Osteocyte (in vitro differentiated cells): ENCODE measurements at regions not wholly inside any gene's neighbourhood (a gene's known extent, or its start where the extent isn't known, plus 50 kb on each side); places are given as distances from the start of the nearest gene placed in this dataset.
A peak's percentile ranks its signal among the peaks of the same experiment; 100 is the strongest.

Experiments used
- DNase-seq: peaks from one replicate; pipeline ENCODE4 v3.0.0; 2021; ENCODE audit warnings: mixed read lengths; ENCODE audit not compliant: unreplicated experiment; ENCODE audit errors: extremely low spot score
- H3K27ac Mint-ChIP-seq: one replicate; pipeline ENCODE4 v1.8.0; 2021; ENCODE audit warnings: mild to moderate bottlenecking, mixed read lengths; ENCODE audit not compliant: unreplicated experiment
- H3K27me3 Mint-ChIP-seq: one replicate; pipeline ENCODE4 v1.8.0; 2021; ENCODE audit warnings: mixed read lengths; ENCODE audit not compliant: unreplicated experiment
- H3K36me3 Mint-ChIP-seq: one replicate; pipeline ENCODE4 v1.8.0; 2021; ENCODE audit warnings: mixed read lengths; ENCODE audit not compliant: unreplicated experiment
- H3K4me1 Mint-ChIP-seq: one replicate; pipeline ENCODE4 v1.8.0; 2021; ENCODE audit warnings: mixed read lengths; ENCODE audit not compliant: unreplicated experiment
- H3K4me3 Mint-ChIP-seq: one replicate; pipeline ENCODE4 v1.8.0; 2021; ENCODE audit warnings: mild to moderate bottlenecking, moderate library complexity, mixed read lengths; ENCODE audit not compliant: unreplicated experiment
- H3K9me3 Mint-ChIP-seq: one replicate; pipeline ENCODE4 v1.8.0; 2021; ENCODE audit warnings: mixed read lengths; ENCODE audit not compliant: unreplicated experiment
- TF ChIP-seq, protein P1 (sequence below): fragments of 200-600 bp; sonication (generic); IDR thresholded peaks from 2 replicates; pipeline ENCODE4 v1.5.0; 2021; ENCODE audit warnings: antibody characterized with exemption, mild to moderate bottlenecking, moderate library complexity

DNA sequence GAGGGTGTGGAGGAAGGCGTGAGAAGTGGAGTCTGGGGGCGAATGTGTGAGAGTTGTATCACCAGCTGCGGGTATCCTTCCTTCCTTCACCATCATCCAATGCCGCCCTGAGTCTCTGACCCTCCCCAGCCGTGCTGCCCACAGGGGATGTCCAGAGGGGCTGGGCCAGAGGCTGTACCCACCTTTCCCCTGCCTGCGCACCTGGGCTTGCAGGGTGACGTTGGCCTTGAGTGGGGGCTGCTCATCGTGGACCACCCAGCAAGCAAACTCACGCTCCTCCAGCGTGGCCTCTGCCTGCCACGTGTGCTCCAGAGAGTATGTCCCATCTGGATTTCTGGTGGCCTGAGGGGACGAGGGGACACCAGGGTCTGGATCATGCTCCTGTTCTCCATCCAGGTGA is 116.9 kb upstream of the SIRPA start:
- peaks cover 5% of the 10 kb centered on the region for H3K27me3 Mint-ChIP-seq
- no peak overlapping the region for H3K27ac Mint-ChIP-seq
- TF ChIP-seq, protein P1, sequence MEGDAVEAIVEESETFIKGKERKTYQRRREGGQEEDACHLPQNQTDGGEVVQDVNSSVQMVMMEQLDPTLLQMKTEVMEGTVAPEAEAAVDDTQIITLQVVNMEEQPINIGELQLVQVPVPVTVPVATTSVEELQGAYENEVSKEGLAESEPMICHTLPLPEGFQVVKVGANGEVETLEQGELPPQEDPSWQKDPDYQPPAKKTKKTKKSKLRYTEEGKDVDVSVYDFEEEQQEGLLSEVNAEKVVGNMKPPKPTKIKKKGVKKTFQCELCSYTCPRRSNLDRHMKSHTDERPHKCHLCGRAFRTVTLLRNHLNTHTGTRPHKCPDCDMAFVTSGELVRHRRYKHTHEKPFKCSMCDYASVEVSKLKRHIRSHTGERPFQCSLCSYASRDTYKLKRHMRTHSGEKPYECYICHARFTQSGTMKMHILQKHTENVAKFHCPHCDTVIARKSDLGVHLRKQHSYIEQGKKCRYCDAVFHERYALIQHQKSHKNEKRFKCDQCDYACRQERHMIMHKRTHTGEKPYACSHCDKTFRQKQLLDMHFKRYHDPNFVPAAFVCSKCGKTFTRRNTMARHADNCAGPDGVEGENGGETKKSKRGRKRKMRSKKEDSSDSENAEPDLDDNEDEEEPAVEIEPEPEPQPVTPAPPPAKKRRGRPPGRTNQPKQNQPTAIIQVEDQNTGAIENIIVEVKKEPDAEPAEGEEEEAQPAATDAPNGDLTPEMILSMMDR, result no peak
- H3K9me3 Mint-ChIP-seq, result no peaks in the 10 kb centered on the region
- H3K4me1 Mint-ChIP-seq, result peaks cover 16% of the 10 kb centered on the region
- H3K36me3 Mint-ChIP-seq, result no peaks in the 10 kb centered on the region
- no peak for DNase-seq
- H3K4me3 Mint-ChIP-seq, result no peak overlapping the region

DNA sequence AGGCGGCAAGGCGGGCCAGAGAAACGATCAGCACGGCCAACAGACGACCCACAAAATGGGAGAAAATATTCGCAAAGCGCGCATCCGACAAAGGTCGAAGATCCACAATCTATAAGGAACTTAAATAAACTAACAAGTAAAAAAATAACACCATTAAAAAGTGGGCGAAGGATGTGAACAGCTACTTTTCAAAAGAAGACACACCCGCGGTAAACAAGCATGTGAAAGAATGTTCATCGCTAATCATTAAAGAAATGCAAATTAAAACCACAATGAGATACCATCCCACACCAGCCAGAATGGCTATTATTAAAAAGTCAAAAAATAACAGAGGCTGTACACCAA is 117.8 kb upstream of the SIRPA start:
- TF ChIP-seq, protein P1, result no peak
- H3K4me1 Mint-ChIP-seq, result peaks cover 16% of the 10 kb centered on the region
- H3K4me3 Mint-ChIP-seq, result peak overlapping the region; percentile 91
- H3K36me3 Mint-ChIP-seq, result no peaks in the 10 kb centered on the region
- no peak for DNase-seq
- no peaks in the 10 kb centered on the region for H3K27me3 Mint-ChIP-seq
- H3K9me3 Mint-ChIP-seq, result no peaks in the 10 kb centered on the region
- H3K27ac Mint-ChIP-seq, result peak overlapping the region; percentile 86

DNA sequence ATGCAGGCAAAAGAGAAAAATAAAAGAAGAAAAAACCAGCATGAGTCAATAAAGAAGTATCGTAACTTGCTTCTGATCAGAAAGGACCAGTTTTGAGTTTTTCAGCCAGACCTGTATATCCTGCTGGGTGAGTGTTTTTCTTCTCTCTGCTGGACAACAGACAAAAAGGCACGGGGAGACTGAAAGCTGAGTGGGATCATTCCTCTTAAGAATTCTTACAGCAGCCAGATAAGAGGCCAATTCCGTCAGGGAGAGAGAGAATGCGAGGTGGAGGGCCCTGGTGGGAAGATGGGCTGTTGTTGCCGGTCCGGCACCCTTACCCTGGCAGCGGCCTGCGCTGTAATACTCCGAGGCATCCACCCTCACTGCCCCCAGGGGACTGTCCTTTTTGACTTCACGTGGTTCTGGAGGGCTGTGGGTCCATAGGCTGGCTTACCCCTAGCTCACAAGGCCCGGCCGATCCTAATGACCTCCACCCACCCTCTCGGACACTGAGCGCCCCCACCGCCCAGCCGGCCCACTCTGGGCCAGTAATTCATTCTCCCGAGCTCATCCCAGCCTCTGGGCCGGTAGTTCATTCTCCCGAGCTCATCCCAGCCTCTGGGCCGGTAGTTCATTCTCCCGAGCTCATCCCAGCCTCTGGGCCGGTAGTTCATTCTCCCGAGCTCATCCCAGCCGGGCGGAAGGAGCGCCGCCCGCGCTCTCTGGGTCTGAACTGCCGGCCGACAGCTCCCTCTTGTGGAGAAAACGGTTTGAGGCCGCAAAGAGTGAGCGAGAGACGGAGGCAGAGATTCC is 118.3 kb upstream of the SIRPA start:
- H3K9me3 Mint-ChIP-seq, result no peaks in the 10 kb centered on the region
- DNase-seq, result peak; percentile 96
- TF ChIP-seq, protein P1, result peak; percentile 87
- H3K36me3 Mint-ChIP-seq, result no peaks in the 10 kb centered on the region
- H3K4me1 Mint-ChIP-seq, result peaks cover 16% of the 10 kb centered on the region
- H3K4me3 Mint-ChIP-seq, result peak overlapping the region; percentile 91
- H3K27me3 Mint-ChIP-seq, result no peaks in the 10 kb centered on the region
- peak overlapping the region; percentile 86 for H3K27ac Mint-ChIP-seq

DNA sequence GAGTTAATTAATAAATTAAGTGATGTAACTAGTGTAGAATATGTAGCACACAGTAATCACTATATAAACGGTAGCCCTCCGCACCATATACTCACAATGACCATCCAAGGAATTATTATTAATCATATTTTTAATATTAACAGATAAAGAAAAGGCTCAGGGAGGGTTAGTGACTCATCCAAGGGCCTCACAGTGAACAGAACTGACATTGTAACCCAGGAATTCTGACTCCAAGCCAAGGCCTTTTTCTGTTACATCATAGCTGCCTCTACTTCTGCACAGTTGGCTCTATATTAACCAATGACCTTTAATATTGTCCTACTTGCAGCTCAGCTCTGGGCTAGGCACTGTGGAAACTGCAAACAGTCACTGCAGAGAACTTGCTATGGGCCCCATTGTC is 117.5 kb upstream of the SIRPG start:
- H3K4me3 Mint-ChIP-seq, result peak overlapping the region; percentile 91
- no peaks in the 10 kb centered on the region for H3K9me3 Mint-ChIP-seq
- no peaks in the 10 kb centered on the region for H3K36me3 Mint-ChIP-seq
- peaks cover 16% of the 10 kb centered on the region for H3K4me1 Mint-ChIP-seq
- no peak for DNase-seq
- H3K27me3 Mint-ChIP-seq, result no peaks in the 10 kb centered on the region
- no peak overlapping the region for H3K27ac Mint-ChIP-seq
- TF ChIP-seq, protein P1, result no peak

DNA sequence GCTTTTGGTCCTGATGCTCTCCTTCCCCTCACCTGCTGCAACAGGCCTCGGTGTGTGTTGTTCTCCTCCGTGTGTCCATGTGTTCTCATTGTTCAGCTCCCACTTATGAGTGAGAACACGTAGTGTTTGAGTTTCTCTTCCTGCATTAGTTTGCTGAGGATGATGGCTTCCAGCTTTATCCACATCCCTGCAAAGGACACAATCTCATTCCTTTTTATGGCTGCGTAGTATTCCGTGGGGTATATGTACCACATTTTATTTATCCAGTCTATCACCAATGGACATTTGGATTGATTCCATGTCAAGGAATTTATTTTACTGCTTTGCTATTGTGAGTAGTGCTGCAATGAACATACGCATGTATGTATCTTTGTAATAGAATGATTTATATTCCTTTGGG is 116.9 kb upstream of the SIRPG start:
- no peak for DNase-seq
- peaks cover 16% of the 10 kb centered on the region for H3K4me1 Mint-ChIP-seq
- H3K9me3 Mint-ChIP-seq, result no peaks in the 10 kb centered on the region
- no peaks in the 10 kb centered on the region for H3K27me3 Mint-ChIP-seq
- TF ChIP-seq, protein P1, result no peak
- H3K4me3 Mint-ChIP-seq, result no peak overlapping the region
- H3K27ac Mint-ChIP-seq, result no peak overlapping the region
- H3K36me3 Mint-ChIP-seq, result no peaks in the 10 kb centered on the region
